CD4-positive, alpha-beta T cell treated with Interleukin-4 for 4 hours (primary cell): ENCODE measurements at regions not wholly inside any gene's neighbourhood (a gene's known extent, or its start where the extent isn't known, plus 50 kb on each side); places are given as distances from the start of the nearest gene placed in this dataset.

Experiments
- DNase-seq: peaks from one replicate; pipeline ENCODE4 v3.0.0-alpha.2; 2020

DNA sequence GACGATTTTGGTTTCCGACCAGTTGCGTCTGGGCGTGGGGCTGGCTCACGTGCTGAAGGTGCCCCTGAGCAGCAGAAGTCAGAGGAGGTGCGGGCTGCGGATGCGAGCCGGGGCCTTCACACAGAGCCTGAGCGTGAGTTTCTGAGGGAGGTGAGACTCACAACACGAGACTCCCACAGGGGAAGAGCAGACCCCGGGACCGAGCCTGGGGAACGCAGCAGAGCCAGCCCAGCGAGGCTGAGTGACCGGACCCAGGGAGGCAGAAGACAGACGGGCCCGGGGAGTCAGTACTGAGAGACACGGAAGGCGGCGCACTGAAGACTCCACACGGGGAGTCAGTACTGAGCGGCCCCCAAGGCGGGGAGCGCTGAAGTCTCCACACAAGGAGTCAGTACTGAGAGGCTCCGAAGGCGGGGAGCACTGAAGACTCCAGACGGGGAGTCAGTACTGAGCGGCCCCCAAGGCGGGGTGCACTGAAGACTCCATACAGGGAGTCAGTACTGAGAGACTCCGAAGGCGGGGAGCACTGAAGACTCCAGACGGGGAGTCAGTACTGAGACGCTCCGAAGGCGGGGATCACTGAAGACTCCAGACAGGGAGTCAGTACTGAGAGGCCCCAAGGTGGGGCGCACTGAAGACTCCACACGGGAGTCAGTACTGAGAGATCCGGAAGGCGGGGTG lies 77.8 kb downstream of the DLL1 start:
- DNase-seq: no peak

DNA sequence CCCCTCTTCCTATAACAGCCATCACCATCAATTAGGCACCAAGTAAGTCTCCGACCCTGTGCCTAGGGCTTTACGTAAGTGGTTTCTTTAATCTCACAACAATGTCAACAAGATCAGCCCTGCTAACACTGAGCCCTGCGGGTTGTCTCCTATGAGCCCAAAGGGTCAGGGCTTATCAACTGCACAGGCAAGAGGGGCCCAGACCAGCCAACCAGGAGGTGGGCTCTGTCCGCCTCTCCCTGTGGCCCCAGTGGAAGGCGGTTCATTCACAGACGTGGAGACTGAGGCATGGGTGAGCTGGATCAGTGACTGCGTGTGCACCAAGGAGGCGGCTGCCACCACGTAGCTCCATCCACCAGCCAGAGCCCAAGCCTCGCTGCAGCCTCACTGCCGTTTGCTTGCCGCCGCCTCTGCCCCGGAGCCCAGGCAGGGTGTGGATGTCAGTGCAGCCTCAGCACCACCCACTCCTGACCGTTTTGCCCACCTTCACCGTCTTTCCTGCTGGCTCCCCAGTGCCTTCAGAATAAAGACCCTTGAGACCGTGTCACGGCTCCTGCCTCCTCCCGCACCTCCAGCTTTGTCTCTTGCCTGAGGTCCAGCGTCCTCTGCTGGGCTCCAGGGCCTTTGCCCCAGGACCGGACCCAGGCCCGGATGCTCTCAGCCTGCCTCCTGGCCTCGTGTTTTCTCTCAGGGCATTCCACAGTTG lies 78.7 kb downstream of the DLL1 start:
- DNase-seq: no peak

DNA sequence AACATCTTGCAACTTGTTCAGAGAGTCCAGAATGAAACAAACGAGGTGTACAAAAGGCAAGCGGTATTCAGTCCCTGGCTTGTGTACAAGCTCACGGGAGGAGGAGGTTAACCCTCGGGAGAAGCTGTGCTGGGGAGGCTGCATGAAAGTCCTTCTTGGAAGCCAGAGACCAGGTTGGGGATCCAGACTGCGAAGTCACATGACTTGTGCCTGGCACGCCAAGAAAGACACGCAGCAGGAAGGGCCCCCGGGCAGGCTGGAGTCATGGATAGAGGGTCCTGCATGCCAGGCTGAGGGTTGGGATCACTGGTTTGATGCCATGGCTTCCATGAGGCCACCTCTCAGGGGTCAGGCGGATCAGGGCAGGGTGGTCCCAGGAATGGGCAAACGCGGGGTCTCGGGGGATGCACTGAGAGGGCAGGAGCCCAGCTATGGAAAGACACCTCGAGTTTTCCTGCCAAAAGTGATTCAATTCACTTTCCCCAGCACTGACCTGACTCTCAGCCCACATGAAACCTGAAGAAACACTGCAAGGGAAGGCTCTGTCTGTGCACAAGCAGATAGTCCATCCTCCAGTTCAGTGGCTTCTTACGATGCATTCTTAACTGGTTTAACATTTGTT lies 79.4 kb downstream of the DLL1 start:
- no peak for DNase-seq

GRCh38 chr6:170210651-170211403 lies 80.1 kb downstream of the DLL1 start:
- no peak for DNase-seq

DNA sequence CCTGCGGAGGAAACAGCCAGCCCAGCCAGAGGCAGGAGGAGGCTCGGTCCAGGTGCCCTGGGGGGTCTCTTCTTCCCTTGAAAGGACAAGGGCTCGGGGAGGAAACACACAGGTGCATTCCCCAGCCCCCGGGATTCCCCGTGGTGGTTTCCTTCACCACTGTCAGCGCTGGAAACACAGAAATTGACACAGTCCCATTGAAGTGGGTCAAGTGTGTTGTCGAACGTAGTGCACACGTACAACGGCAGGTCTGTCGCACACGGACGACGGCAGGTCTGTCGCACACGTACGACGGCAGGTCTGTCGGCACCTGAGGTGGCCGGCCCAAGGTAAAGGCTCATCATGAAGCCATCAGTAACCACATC lies 80.9 kb downstream of the DLL1 start:
- no peak for DNase-seq

DNA sequence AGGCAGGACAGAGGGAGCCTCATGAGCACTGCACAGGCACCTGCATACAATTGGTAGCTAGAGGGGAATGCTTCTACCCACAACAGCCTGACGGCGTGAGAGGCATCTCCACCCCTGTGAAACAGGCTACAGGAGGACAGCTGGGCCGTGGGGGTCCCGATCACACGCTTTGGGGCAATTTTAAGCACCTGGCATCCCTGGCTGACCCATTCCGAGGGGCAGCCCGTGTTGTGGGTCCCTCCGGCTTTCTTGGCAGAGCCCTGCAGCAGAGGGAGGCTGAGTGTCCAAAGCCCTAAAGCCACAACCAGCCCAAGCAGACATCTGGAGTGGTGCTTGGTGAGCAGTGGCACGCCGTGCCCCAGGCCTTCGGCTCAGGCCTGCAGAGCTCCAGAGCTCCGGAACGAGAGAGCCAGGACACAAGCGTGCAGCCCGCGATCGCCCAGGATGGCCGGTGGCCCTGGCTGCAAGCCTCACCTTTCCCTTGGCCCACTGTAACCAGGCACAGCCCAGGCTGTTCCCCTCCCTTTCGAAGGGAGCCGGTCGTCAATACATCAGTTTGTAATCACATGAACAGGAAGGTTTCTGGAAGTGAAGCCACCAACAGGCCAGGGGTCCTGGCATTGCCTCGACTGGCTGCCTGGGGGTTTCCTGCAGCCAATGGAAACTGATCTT lies 81.4 kb downstream of the DLL1 start:
- no peak for DNase-seq

DNA sequence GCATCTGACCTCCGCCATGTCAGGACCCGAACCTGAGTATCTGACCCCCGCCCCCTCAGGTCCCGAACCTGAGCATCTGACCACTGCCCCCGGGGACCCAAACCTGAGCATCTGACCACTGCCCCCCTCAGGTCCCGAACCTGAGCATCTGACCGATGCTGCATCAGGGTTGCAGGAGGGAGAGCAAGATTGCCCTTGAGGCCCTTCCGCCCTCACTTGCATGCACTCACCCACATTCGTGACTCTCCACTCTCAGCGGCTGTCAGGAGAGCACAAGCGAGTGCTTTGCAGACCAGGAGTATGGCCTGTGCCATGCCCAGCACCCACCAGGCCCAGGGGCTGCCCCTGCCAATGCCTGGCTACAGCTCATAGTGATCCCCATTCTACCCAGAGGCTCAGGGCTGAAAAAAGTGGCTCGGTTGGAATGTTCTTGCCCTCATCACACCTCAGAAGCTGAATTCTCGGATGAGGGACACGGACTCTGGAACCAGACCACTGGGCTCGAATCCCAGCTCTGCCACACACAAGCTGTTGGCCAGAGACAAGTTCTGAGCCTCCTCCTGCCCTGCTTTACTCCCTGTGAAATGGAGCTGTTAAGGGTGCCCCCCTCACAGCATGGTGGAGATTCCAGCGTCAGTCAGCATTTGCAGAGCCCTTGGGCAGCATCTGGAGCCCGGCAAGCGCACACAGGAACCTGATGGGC lies 82.1 kb downstream of the DLL1 start:
- DNase-seq: no peak

- no peak for DNase-seq
Observed at GRCh38 chr6:170208182-170208601, 82.7 kb downstream of the DLL1 start.

- DNase-seq: no peak
Observed at GRCh38 chr6:170207586-170208181, 83.2 kb downstream of the DLL1 start.

DNA sequence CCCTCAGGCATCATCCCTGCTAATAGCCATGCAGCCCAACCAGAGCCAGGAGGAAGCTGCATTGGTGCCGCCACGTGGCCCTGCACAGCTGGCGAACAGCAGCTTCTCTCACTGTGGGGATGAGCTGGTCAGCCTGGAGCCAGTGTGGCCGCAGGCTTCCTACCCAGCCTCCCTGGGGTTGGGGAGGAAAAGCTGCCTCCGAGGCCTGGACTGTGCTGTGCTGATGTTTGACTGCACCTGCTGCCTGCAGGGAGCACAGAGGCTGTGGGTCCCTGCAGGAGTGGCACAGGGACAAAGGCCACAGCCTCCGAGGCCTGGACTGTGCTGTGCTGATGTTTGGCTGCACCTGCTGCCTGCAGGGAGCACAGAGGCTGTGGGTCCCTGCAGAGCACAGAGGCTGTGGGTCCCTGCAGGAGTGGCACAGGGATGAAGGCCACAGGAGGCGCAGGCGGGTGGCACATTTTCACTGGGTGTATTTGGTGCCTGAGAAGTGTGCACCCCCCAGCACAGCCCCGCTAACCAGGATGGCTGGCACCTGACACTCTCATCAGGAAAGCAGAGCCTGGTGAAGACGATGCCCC lies 83.9 kb downstream of the DLL1 start:
- no peak for DNase-seq

DNA sequence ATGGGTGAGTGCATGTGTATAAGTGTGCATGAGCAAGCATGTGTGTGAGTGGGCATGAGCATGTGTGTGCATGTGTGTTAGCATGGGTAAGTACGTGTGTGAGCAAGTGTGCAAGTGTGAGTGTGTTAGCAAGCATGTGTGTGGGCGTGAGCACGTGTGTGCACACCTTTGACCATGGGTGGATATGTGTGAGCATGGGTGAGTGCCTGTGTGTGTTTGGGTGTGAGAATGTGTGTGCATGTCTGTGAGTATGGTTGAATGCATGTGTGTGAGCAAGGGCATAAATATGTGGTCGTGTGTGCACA lies 84.6 kb downstream of the DLL1 start:
- DNase-seq: no peak

DNA sequence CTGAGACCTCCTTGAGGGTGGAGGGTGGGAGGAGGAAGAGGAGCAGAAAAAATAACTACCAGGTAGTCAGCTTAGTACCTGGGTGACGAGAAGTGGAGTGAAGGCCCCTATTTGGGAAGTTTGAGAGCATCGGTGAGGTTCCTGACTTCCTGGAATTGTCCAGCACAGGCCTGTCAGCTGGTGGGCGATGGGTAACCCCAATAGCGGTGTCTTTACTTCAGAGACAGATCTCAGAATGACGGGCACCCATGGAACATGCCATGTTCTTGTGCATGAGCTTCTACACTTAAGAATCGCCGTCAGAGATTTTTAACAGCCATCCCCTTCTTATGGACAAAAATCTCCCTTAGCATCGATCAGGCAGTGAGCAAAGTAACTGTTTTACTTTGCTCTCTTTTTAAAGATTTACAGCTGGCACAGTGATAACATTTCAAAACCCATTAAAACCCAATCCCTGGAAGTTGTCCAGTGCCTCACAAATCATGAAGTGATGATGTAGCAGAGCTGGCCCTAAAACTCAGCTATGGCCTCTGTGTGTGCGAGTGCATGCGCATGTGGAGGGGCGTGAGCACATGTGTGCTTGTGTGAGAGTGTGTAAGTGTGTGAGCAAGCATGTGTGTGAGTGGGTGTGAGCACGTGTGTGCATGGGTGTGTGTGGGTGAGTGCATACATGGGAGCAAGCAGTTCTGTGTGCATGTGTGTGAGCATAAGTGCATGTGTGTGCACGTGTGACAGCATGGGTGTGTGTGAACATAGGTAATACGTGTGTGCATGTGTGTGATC lies 85.2 kb downstream of the DLL1 start:
- no peak for DNase-seq

DNA sequence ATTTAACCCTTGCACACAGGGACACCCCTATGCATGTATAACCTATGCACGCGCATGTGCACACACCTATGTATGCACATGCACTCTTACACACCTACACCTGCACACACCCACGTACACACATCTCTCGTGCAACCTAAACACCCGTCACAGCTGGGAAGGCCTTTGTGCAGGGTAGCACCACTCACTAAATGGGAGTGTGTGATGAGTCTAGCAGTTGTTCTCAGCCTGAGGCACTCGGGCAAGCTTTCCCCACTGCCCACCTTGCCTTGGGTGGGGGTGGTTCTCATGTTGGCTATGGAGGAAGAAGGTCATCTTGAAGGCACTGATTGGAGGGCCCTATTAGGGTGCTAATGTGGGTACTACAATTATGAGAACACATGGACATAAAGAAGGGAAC lies 85.8 kb downstream of the DLL1 start:
- no peak for DNase-seq

DNA sequence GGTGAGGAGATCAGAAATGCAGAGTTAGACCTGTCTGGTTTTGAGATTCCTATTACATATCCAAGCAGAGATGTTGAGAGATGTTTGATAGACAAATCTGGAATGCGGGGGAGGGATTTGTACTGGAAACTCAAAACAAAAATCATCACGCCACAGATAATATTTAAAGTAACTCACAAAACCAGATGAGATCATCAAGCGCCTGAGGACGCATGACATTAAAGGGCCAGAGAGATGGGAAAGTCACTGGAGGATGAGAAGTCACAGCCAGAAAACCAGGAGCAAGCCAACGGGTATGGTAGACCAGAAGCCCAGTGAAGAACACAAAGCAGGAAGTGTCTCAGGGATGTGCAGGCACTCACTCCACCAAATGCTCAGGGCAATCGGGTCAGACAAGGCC lies 87.7 kb downstream of the DLL1 start:
- DNase-seq: no peak

DNA sequence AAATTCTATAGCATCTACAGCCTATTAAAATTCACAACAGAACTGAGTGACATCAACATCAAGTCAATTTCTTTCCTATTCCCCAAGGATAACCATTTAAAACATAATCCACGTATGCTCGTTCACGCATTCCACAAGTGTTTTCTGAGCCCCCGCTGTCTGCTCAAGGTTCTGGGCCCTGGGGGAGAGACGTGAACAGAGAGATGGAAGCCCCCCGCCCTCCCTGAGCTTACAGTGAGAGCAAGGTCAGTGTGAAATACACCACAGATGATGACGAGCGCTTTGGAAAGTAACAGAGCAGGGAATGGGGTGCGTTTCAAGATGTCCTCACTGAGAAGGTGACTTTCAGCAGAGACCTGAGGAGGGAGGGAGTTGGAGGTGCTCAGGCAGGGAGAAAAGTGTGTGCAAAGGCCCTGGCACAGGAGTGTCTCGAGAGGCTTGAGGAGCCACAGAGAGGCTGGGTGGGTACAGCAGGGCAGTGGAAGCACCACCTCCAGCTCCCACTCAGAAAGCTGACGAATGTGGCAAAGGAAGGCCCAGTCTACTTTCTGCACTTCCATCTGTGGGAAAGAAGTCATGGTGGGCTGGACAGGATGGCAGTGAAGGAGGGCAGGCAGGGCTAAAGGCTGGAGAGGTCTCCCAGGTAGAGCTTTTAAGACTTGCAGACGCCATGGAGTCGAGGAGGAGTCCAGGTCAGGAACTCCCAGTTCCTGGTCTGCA lies 88.3 kb downstream of the DLL1 start:
- DNase-seq: no peak

DNA sequence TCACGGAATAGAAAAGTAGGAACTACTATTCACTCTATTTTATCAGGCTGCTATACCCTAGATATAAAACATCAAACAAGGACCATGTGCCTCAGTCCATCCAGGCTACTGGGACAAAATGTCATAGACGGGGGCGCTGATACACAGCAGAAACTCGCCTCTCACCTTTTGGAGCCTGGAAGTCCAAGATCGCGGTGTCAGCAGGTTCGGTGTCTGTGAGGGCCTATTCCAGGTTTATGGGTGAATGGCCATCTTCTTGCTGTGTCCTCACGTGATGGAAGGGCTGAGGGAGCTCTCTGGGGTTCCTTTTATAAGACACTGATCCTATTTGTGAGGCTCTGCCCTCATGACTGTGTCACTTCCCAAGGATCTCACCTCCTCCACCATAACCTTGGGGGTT lies 89.5 kb downstream of the DLL1 start:
- DNase-seq: no peak

- DNase-seq: no peak
Observed at GRCh38 chr6:170200458-170200891, 90.4 kb downstream of the DLL1 start.

DNA sequence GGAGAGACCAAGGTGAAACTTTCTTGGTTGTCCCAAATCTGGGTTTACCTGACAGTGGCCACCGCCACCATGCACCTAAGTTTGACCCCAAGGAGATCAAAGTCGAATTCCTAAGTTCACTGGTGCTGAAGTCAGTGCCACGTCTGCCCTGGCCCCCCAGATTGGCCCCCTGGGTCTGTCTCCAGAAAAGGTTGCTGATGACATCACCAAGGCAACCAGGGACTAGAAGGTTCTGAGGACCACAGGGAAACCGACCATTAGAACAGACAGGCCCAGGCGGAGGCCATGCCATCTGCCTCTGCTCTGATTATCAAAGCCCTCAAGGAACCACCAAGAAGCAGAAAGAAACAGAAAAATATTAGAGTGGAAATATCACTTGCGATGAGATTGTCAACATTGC lies 91.2 kb downstream of the DLL1 start:
- DNase-seq: no peak

GRCh38 chr6:170198298-170198697 lies 92.6 kb downstream of the DLL1 start:
- DNase-seq: no peak

GRCh38 chr6:170193326-170193821 lies 97.5 kb downstream of the DLL1 start:
- DNase-seq: no peak
